ENCODE measurements at regions not wholly inside any gene's neighbourhood (a gene's known extent, or its start where the extent isn't known, plus 50 kb on each side); places are given as distances from the start of the nearest gene placed in this dataset.

DNA sequence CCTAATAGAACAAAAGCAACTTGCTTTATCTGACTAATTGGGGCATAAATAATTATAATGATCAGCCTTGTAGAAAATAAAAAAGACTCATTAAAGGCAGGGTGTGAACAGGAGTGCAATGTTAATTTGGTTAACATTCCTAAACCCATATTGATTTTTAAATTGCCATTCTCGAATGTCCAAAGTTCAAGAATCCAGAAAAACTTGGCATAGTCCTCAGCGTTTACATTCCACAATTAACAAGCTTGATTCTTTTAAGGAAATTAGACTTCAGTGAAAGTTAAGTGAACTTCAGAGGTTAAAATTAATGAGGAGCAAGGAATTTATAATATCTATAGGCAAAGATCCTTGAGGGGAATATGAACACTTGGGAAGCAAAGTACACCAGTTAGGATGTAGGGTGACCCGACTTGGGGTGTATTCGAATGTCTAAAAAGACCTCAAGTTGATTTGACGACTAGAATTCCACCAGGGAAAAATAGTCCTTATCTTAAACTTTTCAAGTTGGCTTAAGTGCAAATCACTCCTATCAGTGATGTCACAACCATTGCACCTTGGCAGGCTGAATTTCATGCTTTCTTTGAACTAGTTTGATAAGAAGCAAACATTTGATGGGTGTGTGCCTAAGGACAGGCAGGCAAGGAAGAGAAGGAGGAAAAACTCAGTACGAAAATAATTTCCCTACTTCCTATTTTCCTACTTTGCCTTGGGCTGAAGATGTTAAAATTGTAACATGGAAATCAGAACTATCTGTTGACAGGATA is 830.4 kb upstream of the COBL start:
- WGBS = 81% methylated on average over 6 of the region's 6 CpGs
- TF ChIP-seq POLR2A (IDR thresholded peaks at IDR 0.05; ENCODE audit: low read depth) (no peak), EP300 (IDR thresholded peaks at IDR 0.05) (no peak), POLR2AphosphoS5 (IDR thresholded peaks at IDR 0.05) (no peak)
- TF ChIP-seq, protein P1, sequence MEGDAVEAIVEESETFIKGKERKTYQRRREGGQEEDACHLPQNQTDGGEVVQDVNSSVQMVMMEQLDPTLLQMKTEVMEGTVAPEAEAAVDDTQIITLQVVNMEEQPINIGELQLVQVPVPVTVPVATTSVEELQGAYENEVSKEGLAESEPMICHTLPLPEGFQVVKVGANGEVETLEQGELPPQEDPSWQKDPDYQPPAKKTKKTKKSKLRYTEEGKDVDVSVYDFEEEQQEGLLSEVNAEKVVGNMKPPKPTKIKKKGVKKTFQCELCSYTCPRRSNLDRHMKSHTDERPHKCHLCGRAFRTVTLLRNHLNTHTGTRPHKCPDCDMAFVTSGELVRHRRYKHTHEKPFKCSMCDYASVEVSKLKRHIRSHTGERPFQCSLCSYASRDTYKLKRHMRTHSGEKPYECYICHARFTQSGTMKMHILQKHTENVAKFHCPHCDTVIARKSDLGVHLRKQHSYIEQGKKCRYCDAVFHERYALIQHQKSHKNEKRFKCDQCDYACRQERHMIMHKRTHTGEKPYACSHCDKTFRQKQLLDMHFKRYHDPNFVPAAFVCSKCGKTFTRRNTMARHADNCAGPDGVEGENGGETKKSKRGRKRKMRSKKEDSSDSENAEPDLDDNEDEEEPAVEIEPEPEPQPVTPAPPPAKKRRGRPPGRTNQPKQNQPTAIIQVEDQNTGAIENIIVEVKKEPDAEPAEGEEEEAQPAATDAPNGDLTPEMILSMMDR (IDR thresholded peaks at IDR 0.05) = no peak

DNA sequence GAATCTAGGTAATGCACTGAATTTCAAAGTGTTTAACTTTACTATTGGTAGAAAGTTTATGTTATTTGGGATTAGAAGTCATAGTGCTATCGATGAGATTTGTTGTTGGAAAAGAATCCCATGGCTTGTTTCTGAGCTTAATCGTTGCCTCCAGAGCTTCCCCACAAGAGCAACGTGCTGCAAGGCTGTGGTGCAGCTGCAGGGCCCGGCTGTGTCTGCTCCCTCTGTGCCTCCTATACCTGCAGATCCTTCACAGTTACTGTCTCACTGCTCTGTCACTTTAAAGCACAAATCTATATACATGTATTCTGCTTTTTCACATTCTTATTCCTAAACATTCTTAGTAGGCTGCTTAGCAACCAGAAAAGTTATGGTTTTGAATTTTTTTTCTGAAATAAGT is 826.6 kb upstream of the COBL start:
- Histone ChIP-seq H3K27ac (replicated peaks in 1 of 4) (no peak overlapping the region), H3K9me3 (no peaks in the 10 kb centered on the region), H3K27me3 (no peaks in the 10 kb centered on the region), H3K4me3 (no peak overlapping the region), H3K4me1 (no peaks in the 10 kb centered on the region), H3K36me3 (no peaks in the 10 kb centered on the region)
- intact Hi-C loops (cut with DNase I) = no loop called here
- no peak for DNase-seq (ENCODE audit: extremely low spot score)
- 62% methylated on average over 4 of the region's 4 CpGs for WGBS
- no peak for TF ChIP-seq EP300 (IDR thresholded peaks at IDR 0.05)
- TF ChIP-seq, protein P1 (IDR thresholded peaks at IDR 0.05) = no peak
- TF ChIP-seq POLR2AphosphoS5 (IDR thresholded peaks at IDR 0.05) = no peak
- TF ChIP-seq POLR2A (IDR thresholded peaks at IDR 0.05; ENCODE audit: low read depth) = no peak

More for the DNA sequence above, 830.4 kb upstream of the COBL start:
- Histone ChIP-seq H3K36me3 (no peaks in the 10 kb centered on the region), H3K4me1 (no peaks in the 10 kb centered on the region), H3K9me3 (no peaks in the 10 kb centered on the region), H3K27ac (replicated peaks in 1 of 4) (no peak overlapping the region), H3K4me3 (no peak overlapping the region), H3K27me3 (no peaks in the 10 kb centered on the region)
- DNase-seq (ENCODE audit: extremely low spot score) = no peak
- intact Hi-C loops (cut with DNase I) = no loop called here

DNA sequence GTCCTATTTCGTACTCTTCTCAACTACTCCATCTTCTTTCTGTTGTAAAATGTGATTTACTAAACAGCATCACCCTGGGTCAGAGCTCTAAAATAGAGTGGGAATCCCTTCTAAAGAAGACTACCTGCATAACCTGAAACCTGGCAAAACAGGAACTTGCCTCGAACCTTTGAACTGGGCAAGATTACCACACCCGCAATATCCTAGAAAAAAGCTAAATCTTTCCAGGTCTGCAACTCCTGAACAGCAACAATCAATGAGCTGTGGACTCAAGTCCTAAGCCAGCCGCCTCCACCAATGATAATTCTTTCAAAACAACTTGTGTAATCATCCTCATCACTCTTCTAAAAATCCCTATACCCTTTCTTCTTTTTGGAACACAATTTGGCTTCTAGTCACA is 824.2 kb upstream of the COBL start:
- H3K4me3 ChIP-seq = no peak overlapping the region
- no peaks in the 10 kb centered on the region for H3K27me3 ChIP-seq
- TF ChIP-seq, protein P1 (IDR thresholded peaks at IDR 0.05) = no peak
- TF ChIP-seq POLR2AphosphoS5 (IDR thresholded peaks at IDR 0.05) = no peak
- no peak for TF ChIP-seq POLR2A (IDR thresholded peaks at IDR 0.05; ENCODE audit: low read depth)
- TF ChIP-seq EP300 (IDR thresholded peaks at IDR 0.05) = no peak
- H3K36me3 ChIP-seq = no peaks in the 10 kb centered on the region
- WGBS = 89% methylated on average over 4 of the region's 4 CpGs
- H3K4me1 ChIP-seq = no peaks in the 10 kb centered on the region
- H3K27ac ChIP-seq (replicated peaks in 1 of 4) = no peak overlapping the region
- H3K9me3 ChIP-seq = no peaks in the 10 kb centered on the region
- DNase-seq (ENCODE audit: extremely low spot score) = no peak
- intact Hi-C loops (cut with DNase I) = no loop called here

DNA sequence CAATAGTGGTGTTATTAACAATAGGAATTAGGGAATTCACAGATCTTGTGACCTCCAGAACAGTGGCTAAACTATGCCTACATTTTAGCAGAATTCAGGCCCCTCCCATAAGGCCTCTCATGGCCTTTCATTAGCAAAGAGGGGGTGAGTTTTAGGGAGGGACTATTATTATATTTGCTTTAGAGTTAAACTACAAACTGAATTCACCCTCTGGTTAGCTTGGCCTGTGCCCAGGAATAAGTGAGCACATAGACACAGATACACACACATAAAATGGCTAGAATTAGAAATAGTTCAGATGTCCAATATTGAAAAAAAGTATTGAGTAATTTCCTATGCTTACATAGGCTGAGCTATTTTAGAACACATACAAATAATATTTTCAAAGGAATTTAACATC is 818.8 kb upstream of the COBL start:
- no peak overlapping the region for H3K27ac ChIP-seq (replicated peaks in 1 of 4)
- no peaks in the 10 kb centered on the region for H3K4me1 ChIP-seq
- no peak for DNase-seq (ENCODE audit: extremely low spot score)
- intact Hi-C loops (cut with DNase I) = no loop called here
- no peak overlapping the region for H3K4me3 ChIP-seq
- no peaks in the 10 kb centered on the region for H3K9me3 ChIP-seq
- H3K36me3 ChIP-seq = no peaks in the 10 kb centered on the region
- no peaks in the 10 kb centered on the region for H3K27me3 ChIP-seq
- TF ChIP-seq POLR2A (IDR thresholded peaks at IDR 0.05; ENCODE audit: low read depth) = no peak
- TF ChIP-seq EP300 (IDR thresholded peaks at IDR 0.05) = no peak
- TF ChIP-seq, protein P1 (IDR thresholded peaks at IDR 0.05) = no peak
- TF ChIP-seq POLR2AphosphoS5 (IDR thresholded peaks at IDR 0.05) = no peak

DNA sequence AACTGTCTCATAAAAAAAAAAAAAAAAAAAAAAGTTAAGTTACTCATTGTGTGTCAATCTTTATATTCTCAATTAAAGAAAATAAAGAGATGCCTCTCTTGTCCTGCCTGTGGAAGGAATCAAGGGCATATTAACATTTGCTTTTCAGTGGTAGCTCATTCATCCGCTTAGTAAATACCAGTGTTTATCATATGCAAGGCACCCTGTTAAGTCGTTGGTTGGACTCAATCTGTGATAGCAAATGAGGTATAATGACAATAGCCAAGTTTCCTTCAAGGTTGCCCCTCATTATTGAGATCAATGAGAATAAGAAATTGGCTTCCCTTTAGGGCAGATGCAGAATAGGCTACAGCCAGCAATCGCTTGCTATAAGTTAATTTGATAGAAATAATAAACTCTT is 812.7 kb upstream of the COBL start:
- H3K36me3 ChIP-seq = no peaks in the 10 kb centered on the region
- intact Hi-C loops (cut with DNase I) = no loop called here
- 72% methylated on average over 3 of the region's 3 CpGs for whole genome bisulfite sequencing
- no peak overlapping the region for H3K4me3 ChIP-seq
- H3K9me3 ChIP-seq = no peaks in the 10 kb centered on the region
- no peaks in the 10 kb centered on the region for H3K27me3 ChIP-seq
- no peak for DNase-seq (ENCODE audit: extremely low spot score)
- H3K27ac ChIP-seq (replicated peaks in 1 of 4) = no peak overlapping the region
- H3K4me1 ChIP-seq = no peaks in the 10 kb centered on the region
- TF ChIP-seq, protein P1 (IDR thresholded peaks at IDR 0.05) = no peak
- no peak for TF ChIP-seq POLR2AphosphoS5 (IDR thresholded peaks at IDR 0.05)
- TF ChIP-seq EP300 (IDR thresholded peaks at IDR 0.05) = no peak
- TF ChIP-seq POLR2A (IDR thresholded peaks at IDR 0.05; ENCODE audit: low read depth) = no peak
